Esophagus squamous epithelium (tissue), 4 donors: ENCODE measurements at regions not wholly inside any gene's neighbourhood (a gene's known extent, or its start where the extent isn't known, plus 50 kb on each side); places are given as distances from the start of the nearest gene placed in this dataset.

Experiments
- POLR2A ChIP-seq, 4 donors: fragments of 450-650 bp; IDR thresholded peaks; one replicate each; pipeline ENCODE4 v1.6.1; 2017; ENCODE audit warnings: antibody characterized with exemption in 4 of 4, mild to moderate bottlenecking in 4 of 4, moderate library complexity in 3 of 4
- TF ChIP-seq, protein P1 (sequence below), 6 experiments: fragments of 450-650 bp in 4 of 6; fragments of 200-600 bp in 2 of 6; sonication (generic) in 2 of 6; IDR thresholded peaks; one replicate each; pipeline ENCODE4 v1.5.1; 2016 to 2019; ENCODE audit warnings: antibody characterized with exemption in 6 of 6, mild to moderate bottlenecking in 4 of 6, moderate library complexity in 4 of 6

DNA sequence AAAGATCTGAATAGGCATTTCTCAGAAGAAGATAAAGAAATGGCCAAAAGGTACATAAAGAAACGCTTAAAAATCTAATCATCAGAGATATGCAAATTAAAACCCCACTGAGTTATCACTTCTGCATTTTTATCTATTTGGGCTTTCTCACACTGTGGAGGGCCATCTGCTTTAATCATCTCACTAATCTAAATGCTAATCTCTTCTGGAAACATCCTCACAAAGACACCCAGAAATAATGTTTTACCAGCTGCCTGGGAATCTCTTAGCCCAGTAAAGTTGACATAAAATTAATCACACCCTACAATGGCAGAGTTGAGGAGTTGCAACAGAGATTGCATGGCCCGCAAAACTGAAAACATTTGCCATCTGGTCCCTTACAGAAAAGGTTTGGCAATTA, 407.9 kb upstream of the CYLC2 start:
- no peak for TF ChIP-seq POLR2A (IDR thresholded peaks at IDR 0.05)
- TF ChIP-seq, protein P1, sequence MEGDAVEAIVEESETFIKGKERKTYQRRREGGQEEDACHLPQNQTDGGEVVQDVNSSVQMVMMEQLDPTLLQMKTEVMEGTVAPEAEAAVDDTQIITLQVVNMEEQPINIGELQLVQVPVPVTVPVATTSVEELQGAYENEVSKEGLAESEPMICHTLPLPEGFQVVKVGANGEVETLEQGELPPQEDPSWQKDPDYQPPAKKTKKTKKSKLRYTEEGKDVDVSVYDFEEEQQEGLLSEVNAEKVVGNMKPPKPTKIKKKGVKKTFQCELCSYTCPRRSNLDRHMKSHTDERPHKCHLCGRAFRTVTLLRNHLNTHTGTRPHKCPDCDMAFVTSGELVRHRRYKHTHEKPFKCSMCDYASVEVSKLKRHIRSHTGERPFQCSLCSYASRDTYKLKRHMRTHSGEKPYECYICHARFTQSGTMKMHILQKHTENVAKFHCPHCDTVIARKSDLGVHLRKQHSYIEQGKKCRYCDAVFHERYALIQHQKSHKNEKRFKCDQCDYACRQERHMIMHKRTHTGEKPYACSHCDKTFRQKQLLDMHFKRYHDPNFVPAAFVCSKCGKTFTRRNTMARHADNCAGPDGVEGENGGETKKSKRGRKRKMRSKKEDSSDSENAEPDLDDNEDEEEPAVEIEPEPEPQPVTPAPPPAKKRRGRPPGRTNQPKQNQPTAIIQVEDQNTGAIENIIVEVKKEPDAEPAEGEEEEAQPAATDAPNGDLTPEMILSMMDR (IDR thresholded peaks at IDR 0.05), result no peak
